Endothelial cell of umbilical vein (primary cell): ENCODE measurements at regions not wholly inside any gene's neighbourhood (a gene's known extent, or its start where the extent isn't known, plus 50 kb on each side); places are given as distances from the start of the nearest gene placed in this dataset.

ENCODE experiments used
- BruUV-seq: library from RNA; stranded (reverse); fragments of 400-500 nt; replicated peaks from 2 replicates; lab custom pipeline; 2021; lab: Mats Ljungman, UMichigan
- CTCF ChIA-PET: fragments of 300-600, 350-600 bp; sonication (Branson Sonifier 250); formaldehyde crosslinking; loops from one replicate; lab custom pipeline; 2021; ENCODE audit warnings: antibody characterized with exemption, inconsistent platforms; lab: Charles Lee
- POLR2A ChIA-PET: fragments of 300-600, 350-600 bp; sonication (Branson Sonifier 250); formaldehyde crosslinking; loops from one replicate; lab custom pipeline; 2021; ENCODE audit warnings: antibody characterized with exemption, inconsistent platforms; lab: Charles Lee
- DNase-seq: peaks from one replicate; pipeline ENCODE4 v3.0.0-alpha.2; 2011; ENCODE audit warnings: low read depth, low spot score
- FAIRE-seq: peaks from 2 replicates; lab custom pipeline; 2011; peaks lifted over from hg19 to GRCh38; lab: Jason Lieb, UNC
- H2AFZ ChIP-seq: 2 replicates; pipeline ENCODE4 v1.6.0; 2012; ENCODE audit warnings: low read depth, low read length, control low read depth, inconsistent platforms
- H3K27ac ChIP-seq: 2 replicates; pipeline ENCODE4 v1.5.1; 2011; ENCODE audit warnings: low read depth, mild to moderate bottlenecking, control low read depth, low read length, moderate library complexity; ENCODE audit not compliant: insufficient read depth
- H3K27me3 ChIP-seq, 2 experiments: 2 replicates each; pipeline versions ENCODE4 v1.6.0 to v1.6.1; 2011; ENCODE audit warnings: low read length in 2 of 2, mixed read lengths in 1 of 2; ENCODE audit not compliant: control insufficient read depth in 2 of 2, insufficient read depth in 2 of 2
- H3K36me3 ChIP-seq, 2 experiments: 2 replicates in 1 of 2; 3 replicates in 1 of 2; pipeline ENCODE4 v1.5.1; 2011; ENCODE audit warnings: low read length in 2 of 2, mild to moderate bottlenecking in 1 of 2, moderate library complexity in 1 of 2; ENCODE audit not compliant: control insufficient read depth in 2 of 2, insufficient read depth in 2 of 2; ENCODE audit errors: extremely low read depth in 1 of 2
- H3K4me1 ChIP-seq: 3 replicates; pipeline ENCODE4 v1.5.1; 2011; ENCODE audit warnings: mild to moderate bottlenecking, low read length; ENCODE audit not compliant: control insufficient read depth, insufficient read depth; ENCODE audit errors: extremely low read depth
- H3K4me2 ChIP-seq: 2 replicates; pipeline ENCODE4 v1.6.1; 2011; ENCODE audit warnings: low read length, control low read depth, mixed read lengths; ENCODE audit not compliant: insufficient read depth
- H3K4me3 ChIP-seq, 3 experiments: fragments of 200-600 bp in 1 of 3; sonication (generic), shearing (Covaris generic) in 1 of 3; replicated peaks in 1 of 3; 2 replicates each; pipeline ENCODE4 v1.5.1; 2011 to 2016; ENCODE audit warnings: control low read depth in 3 of 3, low read length in 3 of 3, mild to moderate bottlenecking in 2 of 3, inconsistent platforms in 1 of 3, low read depth in 1 of 3, moderate library complexity in 1 of 3; ENCODE audit not compliant: insufficient read depth in 1 of 3
- H3K79me2 ChIP-seq: 2 replicates; pipeline ENCODE4 v1.6.0; 2012; ENCODE audit warnings: low read length, inconsistent platforms; ENCODE audit not compliant: control insufficient read depth, insufficient read depth
- H3K9ac ChIP-seq: replicated peaks from 2 replicates; pipeline ENCODE3; 2011; ENCODE audit warnings: low read length, control low read depth; ENCODE audit not compliant: insufficient read depth; ENCODE audit errors: extremely low read depth
- H3K9me1 ChIP-seq: replicated peaks from 3 replicates; pipeline ENCODE4 v1.6.0; 2011; ENCODE audit warnings: mild to moderate bottlenecking, low read length; ENCODE audit not compliant: control insufficient read depth, insufficient read depth; ENCODE audit errors: extremely low read depth
- H3K9me3 ChIP-seq: replicated peaks from 2 replicates; pipeline ENCODE4 v1.5.1; 2012; ENCODE audit warnings: low read length, inconsistent platforms; ENCODE audit not compliant: control insufficient read depth, insufficient read depth
- H4K20me1 ChIP-seq: replicated peaks from 2 replicates; pipeline ENCODE3; 2011; ENCODE audit warnings: mild to moderate bottlenecking, low read length; ENCODE audit not compliant: control insufficient read depth, insufficient read depth; ENCODE audit errors: extremely low read depth
- CTCF ChIP-seq, 2 donors: IDR thresholded peaks; 1 replicate in 1 of 2; 2 replicates in 1 of 2; pipeline ENCODE4 v1.5.1; 2011; ENCODE audit warnings: low read length in 2 of 2, mild to moderate bottlenecking in 2 of 2, moderate library complexity in 2 of 2, control low read depth in 1 of 2, inconsistent platforms in 1 of 2, low read depth in 1 of 2; ENCODE audit not compliant: insufficient read depth in 1 of 2; ENCODE audit errors: extremely low read depth in 1 of 2
- EZH2 ChIP-seq: IDR thresholded peaks from 2 replicates; pipeline ENCODE4 v1.6.1; 2012; ENCODE audit warnings: borderline replicate concordance, low read depth, mild to moderate bottlenecking, moderate library complexity, low read length, inconsistent platforms; ENCODE audit not compliant: severe bottlenecking
- FOS ChIP-seq: IDR thresholded peaks from 2 replicates; pipeline ENCODE4 v1.6.1; 2011; ENCODE audit warnings: mild to moderate bottlenecking, low read length, moderate library complexity, borderline replicate concordance; ENCODE audit not compliant: insufficient read depth
- GATA2 ChIP-seq: IDR thresholded peaks from 2 replicates; pipeline ENCODE4 v1.7.0; 2011; ENCODE audit warnings: low read depth, mild to moderate bottlenecking, moderate library complexity, mixed read lengths, low read length; ENCODE audit not compliant: insufficient read length, insufficient read depth
- JUN ChIP-seq: IDR thresholded peaks from 2 replicates; pipeline ENCODE4 v1.6.1; 2011; ENCODE audit warnings: borderline replicate concordance, low read depth; ENCODE audit not compliant: insufficient read length, insufficient read depth
- MAX ChIP-seq: IDR thresholded peaks from 2 replicates; pipeline ENCODE4 v1.6.1; 2011; ENCODE audit not compliant: insufficient read depth, insufficient read length
- MYC ChIP-seq: IDR thresholded peaks from one replicate; pipeline ENCODE4 v1.6.1; 2011; ENCODE audit warnings: mild to moderate bottlenecking, low read depth, low read length
- POLR2A ChIP-seq: IDR thresholded peaks from 2 replicates; pipeline ENCODE4 v1.6.1; 2012; ENCODE audit warnings: low read depth, mild to moderate bottlenecking, control low read depth, low read length
- POLR2AphosphoS5 ChIP-seq: IDR thresholded peaks from 2 replicates; pipeline ENCODE4 v1.6.1; 2012; ENCODE audit warnings: low read depth, mild to moderate bottlenecking, control low read depth, low read length, moderate library complexity; ENCODE audit not compliant: insufficient read depth
- dilution Hi-C: fragments of 300-500 bp; cut with MboI; formaldehyde crosslinking; loops from one replicate; pipeline ENCODE4 v1.15.0; 2019; ENCODE audit warnings: low sequenced_read_pairs; ENCODE audit not compliant: extremely low pct_ligation_motif_present
- intact Hi-C: fragments of 100-400 bp; cut with micrococcal nuclease; formaldehyde crosslinking; loops from one replicate; pipeline ENCODE4 v1.10.0; 2022

GRCh38 chr7:47071866-47072265 is 510.0 kb downstream of the TNS3 start:
- H3K4me3 ChIP-seq: no peak overlapping the region
- no peaks in the 10 kb centered on the region for H3K9me1 ChIP-seq
- no peak overlapping the region for H3K4me2 ChIP-seq
- no peaks in the 10 kb centered on the region for H3K4me1 ChIP-seq
- ChIA-PET POLR2A (no interaction called here), CTCF (interaction anchor here (1.0 to 1.2 kb wide), 2 partner anchors 29 to 83 kb away, joined by 3 read pairs; no protein-coding TSS in a partner anchor)
- BruUV-seq: no TSS peak
- no peak for FAIRE-seq
- DNase-seq: no peak
- H4K20me1 ChIP-seq: no peaks in the 10 kb centered on the region
- no peaks in the 10 kb centered on the region for H3K79me2 ChIP-seq
- H3K36me3 ChIP-seq: no peaks in the 10 kb centered on the region
- dilution Hi-C loops (no loop called here), intact Hi-C loops (no loop called here)
- TF ChIP-seq MAX (no peak), POLR2AphosphoS5 (no peak), MYC (no peak), FOS (no peak), EZH2 (no peak), CTCF (IDR thresholded peaks at IDR 0.05; ENCODE audit: extremely low read depth in 1 of 2, insufficient read depth in 1 of 2, low read depth in 1 of 2, low read length in 2 of 2) (no peak), JUN (no peak), POLR2A (no peak), GATA2 (no peak)
- no peak overlapping the region for H3K9ac ChIP-seq
- no peak overlapping the region for H2AFZ ChIP-seq
- no peak overlapping the region for H3K27ac ChIP-seq
- peaks cover 2 to 4% of the 10 kb centered on the region in 2 experiments for H3K27me3 ChIP-seq
- H3K9me3 ChIP-seq: no peaks in the 10 kb centered on the region
